ENCODE measurements at regions not wholly inside any gene's neighbourhood (a gene's known extent, or its start where the extent isn't known, plus 50 kb on each side); places are given as distances from the start of the nearest gene placed in this dataset.

DNA sequence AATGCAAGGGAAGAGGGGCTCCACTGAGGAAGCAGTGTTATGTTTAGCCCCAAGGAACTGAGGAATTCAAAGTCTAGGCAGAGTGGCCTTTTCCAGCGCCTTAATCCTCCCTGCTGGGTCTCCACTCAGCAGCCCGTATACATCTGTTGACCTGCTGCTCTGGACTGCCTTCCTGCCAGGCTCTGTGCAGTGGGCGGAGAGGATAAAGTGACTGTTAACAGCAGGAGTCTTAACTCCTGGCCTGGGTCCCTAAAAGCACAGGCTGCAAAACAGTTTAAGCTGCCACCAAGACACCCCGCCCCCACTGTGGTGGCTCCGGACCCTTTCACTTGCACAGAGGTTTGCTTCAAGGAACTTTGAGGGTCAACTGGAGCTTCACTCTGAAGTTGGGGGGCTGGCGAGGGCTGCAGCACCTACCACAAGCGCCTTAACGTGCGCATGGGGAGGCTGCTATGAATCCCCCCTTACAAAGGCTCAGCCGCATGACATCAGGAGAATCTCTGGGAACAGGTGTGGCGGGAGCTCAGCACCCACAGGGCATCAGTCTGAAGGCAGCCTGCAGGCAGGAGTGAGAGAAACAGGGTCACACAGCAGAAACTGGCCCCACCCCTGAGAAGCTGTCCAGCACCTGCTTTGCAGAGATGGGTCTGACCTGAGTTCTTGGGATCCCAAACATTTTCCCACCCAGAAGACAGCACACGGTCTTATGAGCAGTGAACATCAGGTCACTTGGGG, 358.2 kb upstream of the GATB start:
- intact Hi-C loops (cut with micrococcal nuclease): no loop called here
- Histone ChIP-seq H3K9ac (ENCODE audit: low read length) (no peak overlapping the region), H3K79me2 (ENCODE audit: control insufficient read depth, insufficient read depth, low read length) (no peaks in the 10 kb centered on the region), H3K36me3 (replicated peaks in 1 of 2; ENCODE audit: control extremely low read depth in 1 of 2, control insufficient read depth in 1 of 2, extremely low read depth in 1 of 2, insufficient read depth in 2 of 2, low read length in 1 of 2) (no peaks in the 10 kb centered on the region), H3K9me3 (ENCODE audit: control extremely low read depth in 1 of 3, control insufficient read depth in 2 of 3, insufficient read depth in 1 of 3, low read length in 2 of 3) (peaks cover 0 to 6% (median 0%) of the 10 kb centered on the region in 3 donors), H2AFZ (ENCODE audit: insufficient read depth, low read depth, low read length, poor library complexity, severe bottlenecking) (no peak overlapping the region), H3K4me3 (ENCODE audit: control extremely low read depth in 1 of 5, extremely low read depth in 1 of 5, insufficient read depth in 1 of 5, low read depth in 2 of 5, low read length in 4 of 5) (no peak overlapping the region), H4K20me1 (ENCODE audit: control insufficient read depth, insufficient read depth, low read length, poor library complexity, severe bottlenecking) (no peaks in the 10 kb centered on the region), H3K27ac (ENCODE audit: low read length in 2 of 2) (no peak overlapping the region), H3K4me2 (replicated peaks; ENCODE audit: low read depth, low read length, poor library complexity, severe bottlenecking) (no peak overlapping the region), H3K27me3 (replicated peaks in 1 of 4; ENCODE audit: control extremely low read depth in 1 of 4, control insufficient read depth in 3 of 4, insufficient read depth in 4 of 4, low read length in 3 of 4) (no peaks in the 10 kb centered on the region), H3K4me1 (ENCODE audit: control insufficient read depth in 2 of 2, insufficient read depth in 2 of 2, low read length in 2 of 2) (peaks cover 12 to 13% of the 10 kb centered on the region in 2 donors)
- H3K9me3 Mint-ChIP-seq (ENCODE audit: insufficient read depth): peaks cover 3% of the 10 kb centered on the region
- no peak for TF ChIP-seq EZH2 (IDR thresholded peaks at IDR 0.05; ENCODE audit: borderline replicate concordance, insufficient read depth, low read depth, low read length, poor library complexity, severe bottlenecking)
- TF ChIP-seq, protein P1, sequence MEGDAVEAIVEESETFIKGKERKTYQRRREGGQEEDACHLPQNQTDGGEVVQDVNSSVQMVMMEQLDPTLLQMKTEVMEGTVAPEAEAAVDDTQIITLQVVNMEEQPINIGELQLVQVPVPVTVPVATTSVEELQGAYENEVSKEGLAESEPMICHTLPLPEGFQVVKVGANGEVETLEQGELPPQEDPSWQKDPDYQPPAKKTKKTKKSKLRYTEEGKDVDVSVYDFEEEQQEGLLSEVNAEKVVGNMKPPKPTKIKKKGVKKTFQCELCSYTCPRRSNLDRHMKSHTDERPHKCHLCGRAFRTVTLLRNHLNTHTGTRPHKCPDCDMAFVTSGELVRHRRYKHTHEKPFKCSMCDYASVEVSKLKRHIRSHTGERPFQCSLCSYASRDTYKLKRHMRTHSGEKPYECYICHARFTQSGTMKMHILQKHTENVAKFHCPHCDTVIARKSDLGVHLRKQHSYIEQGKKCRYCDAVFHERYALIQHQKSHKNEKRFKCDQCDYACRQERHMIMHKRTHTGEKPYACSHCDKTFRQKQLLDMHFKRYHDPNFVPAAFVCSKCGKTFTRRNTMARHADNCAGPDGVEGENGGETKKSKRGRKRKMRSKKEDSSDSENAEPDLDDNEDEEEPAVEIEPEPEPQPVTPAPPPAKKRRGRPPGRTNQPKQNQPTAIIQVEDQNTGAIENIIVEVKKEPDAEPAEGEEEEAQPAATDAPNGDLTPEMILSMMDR (IDR thresholded peaks at IDR 0.05): no peak
- H3K4me1 Mint-ChIP-seq: peaks cover 19% of the 10 kb centered on the region
- CTCF ChIA-PET: interaction anchor here (0.9 kb wide), 1 partner anchor 25 kb away, joined by 3 read pairs; no protein-coding TSS in a partner anchor
- H3K27ac Mint-ChIP-seq: no peak overlapping the region
- peaks cover 20% of the 10 kb centered on the region for H3K27me3 Mint-ChIP-seq
- WGBS (ENCODE audit: insufficient coverage): 97% methylated on average over 11 of the region's 12 CpGs
- ATAC-seq (ENCODE audit: low read depth) (no peak), DNase-seq (no peak)
- H3K4me3 Mint-ChIP-seq: no peak overlapping the region
- POLR2A ChIA-PET: no interaction called here

DNA sequence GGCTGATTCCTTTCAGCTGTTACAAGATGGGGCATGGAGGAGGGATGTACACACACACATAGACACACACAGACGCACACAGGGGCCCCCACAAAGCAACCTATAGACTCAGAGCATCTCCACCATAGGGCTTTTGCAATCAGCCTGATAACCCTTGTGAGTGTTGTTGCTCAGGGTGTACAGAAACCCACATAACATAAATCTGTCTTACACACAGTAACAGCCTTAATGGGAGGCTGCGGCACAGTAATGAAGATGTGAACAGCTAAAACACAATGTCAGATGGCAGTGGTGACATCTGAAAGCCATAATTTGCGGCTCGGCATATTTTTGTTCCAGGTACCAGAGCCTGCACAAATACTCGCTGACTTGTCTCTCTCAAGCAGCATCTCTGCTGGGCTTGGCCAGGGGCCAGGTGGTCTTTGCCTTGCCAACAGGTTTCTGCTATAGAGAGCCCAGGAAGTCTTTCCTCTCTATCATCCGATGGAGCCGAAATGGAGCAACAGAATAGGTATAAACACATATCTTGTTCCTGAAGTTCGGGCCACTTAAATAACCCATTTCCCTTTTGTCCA, 357.2 kb upstream of the GATB start:
- Histone ChIP-seq H3K9me3 (ENCODE audit: control extremely low read depth in 1 of 3, control insufficient read depth in 2 of 3, insufficient read depth in 1 of 3, low read length in 2 of 3) (peaks cover 0 to 6% (median 0%) of the 10 kb centered on the region in 3 donors), H3K4me2 (replicated peaks; ENCODE audit: low read depth, low read length, poor library complexity, severe bottlenecking) (no peak overlapping the region), H3K9ac (ENCODE audit: low read length) (no peak overlapping the region), H3K27me3 (replicated peaks in 1 of 4; ENCODE audit: control extremely low read depth in 1 of 4, control insufficient read depth in 3 of 4, insufficient read depth in 4 of 4, low read length in 3 of 4) (no peaks in the 10 kb centered on the region), H3K36me3 (replicated peaks in 1 of 2; ENCODE audit: control extremely low read depth in 1 of 2, control insufficient read depth in 1 of 2, extremely low read depth in 1 of 2, insufficient read depth in 2 of 2, low read length in 1 of 2) (no peaks in the 10 kb centered on the region), H3K4me1 (ENCODE audit: control insufficient read depth in 2 of 2, insufficient read depth in 2 of 2, low read length in 2 of 2) (peaks cover 12 to 13% of the 10 kb centered on the region in 2 donors), H4K20me1 (ENCODE audit: control insufficient read depth, insufficient read depth, low read length, poor library complexity, severe bottlenecking) (no peaks in the 10 kb centered on the region), H3K27ac (ENCODE audit: low read length in 2 of 2) (no peak overlapping the region), H3K4me3 (ENCODE audit: control extremely low read depth in 1 of 5, extremely low read depth in 1 of 5, insufficient read depth in 1 of 5, low read depth in 2 of 5, low read length in 4 of 5) (no peak overlapping the region), H3K79me2 (ENCODE audit: control insufficient read depth, insufficient read depth, low read length) (no peaks in the 10 kb centered on the region), H2AFZ (ENCODE audit: insufficient read depth, low read depth, low read length, poor library complexity, severe bottlenecking) (no peak overlapping the region)
- Mint-ChIP-seq H3K4me1 (peaks cover 19% of the 10 kb centered on the region), H3K27ac (no peak overlapping the region), H3K4me3 (no peak overlapping the region), H3K9me3 (ENCODE audit: insufficient read depth) (peaks cover 2% of the 10 kb centered on the region), H3K27me3 (peaks cover 20% of the 10 kb centered on the region)
- POLR2A ChIA-PET: no interaction called here
- CTCF ChIA-PET: no interaction called here
- intact Hi-C loops (cut with micrococcal nuclease): no loop called here
- DNase-seq (no peak), ATAC-seq (ENCODE audit: low read depth) (no peak)
- TF ChIP-seq, protein P1 (IDR thresholded peaks at IDR 0.05): no peak
- no peak for TF ChIP-seq EZH2 (IDR thresholded peaks at IDR 0.05; ENCODE audit: borderline replicate concordance, insufficient read depth, low read depth, low read length, poor library complexity, severe bottlenecking)
- WGBS (ENCODE audit: insufficient coverage): 84% methylated on average over 3 of the region's 8 CpGs

Data from B cell (primary cell).